ENCODE measurements at regions not wholly inside any gene's neighbourhood (a gene's known extent, or its start where the extent isn't known, plus 50 kb on each side); places are given as distances from the start of the nearest gene placed in this dataset.

- Histone ChIP-seq H3K27me3 (ENCODE audit: insufficient read depth, low read length) (no peaks in the 10 kb centered on the region; the same call in 1 of the 2 replicates), H3K36me3 (ENCODE audit: insufficient read depth, low read length) (no peaks in the 10 kb centered on the region), H3K4me3 (ENCODE audit: low read depth, low read length, poor library complexity, severe bottlenecking) (no peak overlapping the region), H2AFZ (ENCODE audit: low read length) (no peak overlapping the region), H3K79me2 (ENCODE audit: insufficient read depth, low read length) (no peaks in the 10 kb centered on the region), H3K27ac (ENCODE audit: low read depth, low read length, poor library complexity, severe bottlenecking) (no peak overlapping the region), H3K4me1 (ENCODE audit: insufficient read depth, low read length, severe bottlenecking) (no peaks in the 10 kb centered on the region), H3F3A (ENCODE audit: insufficient read depth, low read length) (no peaks in the 10 kb centered on the region), H3K4me2 (ENCODE audit: low read length) (no peak overlapping the region), H3K9me2 (ENCODE audit: low read depth, low read length) (no peaks in the 10 kb centered on the region), H3K9me3 (ENCODE audit: low read length) (no peaks in the 10 kb centered on the region), H4K20me1 (ENCODE audit: insufficient read depth, low read length) (no peaks in the 10 kb centered on the region), H3K9ac (ENCODE audit: low read length) (no peak overlapping the region)
- TF ChIP-seq CTCF (IDR thresholded peaks at IDR 0.05; ENCODE audit: low read length) (no peak), EZH2 (IDR thresholded peaks at IDR 0.05; ENCODE audit: borderline replicate concordance, low read length) (no peak)
These were observed 50.2 kb upstream of the TP53I11 start for GRCh38 chr11:45000918-45001317.

- Histone ChIP-seq H3K36me3 (ENCODE audit: insufficient read depth, low read length) (no peaks in the 10 kb centered on the region), H3K4me1 (ENCODE audit: insufficient read depth, low read length, severe bottlenecking) (no peaks in the 10 kb centered on the region), H3K27ac (ENCODE audit: low read depth, low read length, poor library complexity, severe bottlenecking) (no peak overlapping the region), H3F3A (ENCODE audit: insufficient read depth, low read length) (no peaks in the 10 kb centered on the region), H3K9me2 (ENCODE audit: low read depth, low read length) (no peaks in the 10 kb centered on the region), H2AFZ (ENCODE audit: low read length) (no peak overlapping the region), H3K9me3 (ENCODE audit: low read length) (no peaks in the 10 kb centered on the region), H3K27me3 (ENCODE audit: insufficient read depth, low read length) (no peaks in the 10 kb centered on the region; the same call in 1 of the 2 replicates), H3K4me2 (ENCODE audit: low read length) (no peak overlapping the region), H3K79me2 (ENCODE audit: insufficient read depth, low read length) (no peaks in the 10 kb centered on the region), H3K4me3 (ENCODE audit: low read depth, low read length, poor library complexity, severe bottlenecking) (no peak overlapping the region), H3K9ac (ENCODE audit: low read length) (no peak overlapping the region), H4K20me1 (ENCODE audit: insufficient read depth, low read length) (no peaks in the 10 kb centered on the region)
- no peak for TF ChIP-seq CTCF (IDR thresholded peaks at IDR 0.05; ENCODE audit: low read length)
- TF ChIP-seq EZH2 (IDR thresholded peaks at IDR 0.05; ENCODE audit: borderline replicate concordance, low read length) = no peak
These were observed 50.9 kb upstream of the TP53I11 start for GRCh38 chr11:45001466-45002165.

GRCh38 chr11:45005106-45005505 lies 54.4 kb upstream of the TP53I11 start:
- no peak for TF ChIP-seq EZH2 (IDR thresholded peaks at IDR 0.05; ENCODE audit: borderline replicate concordance, low read length)
- no peak for TF ChIP-seq CTCF (IDR thresholded peaks at IDR 0.05; ENCODE audit: low read length)

More at GRCh38 chr11:45005106-45005505, 54.4 kb upstream of the TP53I11 start:
- H4K20me1 ChIP-seq (ENCODE audit: insufficient read depth, low read length) = no peaks in the 10 kb centered on the region
- no peaks in the 10 kb centered on the region for H3F3A ChIP-seq (ENCODE audit: insufficient read depth, low read length)
- no peaks in the 10 kb centered on the region for H3K79me2 ChIP-seq (ENCODE audit: insufficient read depth, low read length)
- no peak overlapping the region for H3K27ac ChIP-seq (ENCODE audit: low read depth, low read length, poor library complexity, severe bottlenecking)
- no peaks in the 10 kb centered on the region for H3K4me1 ChIP-seq (ENCODE audit: insufficient read depth, low read length, severe bottlenecking)
- no peak overlapping the region for H3K4me3 ChIP-seq (ENCODE audit: low read depth, low read length, poor library complexity, severe bottlenecking)
- H3K27me3 ChIP-seq (ENCODE audit: insufficient read depth, low read length) = no peaks in the 10 kb centered on the region
- no peaks in the 10 kb centered on the region for H3K36me3 ChIP-seq (ENCODE audit: insufficient read depth, low read length)
- no peaks in the 10 kb centered on the region for H3K9me2 ChIP-seq (ENCODE audit: low read depth, low read length)
- no peak overlapping the region for H2AFZ ChIP-seq (ENCODE audit: low read length)
- H3K4me2 ChIP-seq (ENCODE audit: low read length) = no peak overlapping the region
- no peak overlapping the region for H3K9ac ChIP-seq (ENCODE audit: low read length)
- no peaks in the 10 kb centered on the region for H3K9me3 ChIP-seq (ENCODE audit: low read length)
